ENCODE measurements at regions not wholly inside any gene's neighbourhood (a gene's known extent, or its start where the extent isn't known, plus 50 kb on each side); places are given as distances from the start of the nearest gene placed in this dataset.

- TF ChIP-seq CTCF (IDR thresholded peaks at IDR 0.05), result no peak
- H3K36me3 Mint-ChIP-seq (ENCODE audit: low read depth), result no peaks in the 10 kb centered on the region
- no peak overlapping the region for H3K27ac Mint-ChIP-seq (ENCODE audit: unreplicated experiment)
- H3K27me3 Mint-ChIP-seq (ENCODE audit: low read depth), result peaks cover 3% of the 10 kb centered on the region
- H3K4me3 Mint-ChIP-seq (ENCODE audit: unreplicated experiment), result no peak overlapping the region
- no peaks in the 10 kb centered on the region for H3K4me1 Mint-ChIP-seq (ENCODE audit: low read depth)
- no peak for DNase-seq (ENCODE audit: low spot score)
- H3K9me3 Mint-ChIP-seq (ENCODE audit: low read depth), result peaks cover 3% of the 10 kb centered on the region
These were observed 141.8 kb upstream of the CDC14C start for GRCh38 chr7:48782511-48782910.

- peaks cover 3% of the 10 kb centered on the region for H3K9me3 Mint-ChIP-seq (ENCODE audit: low read depth)
These were observed 137.4 kb upstream of the CDC14C start for GRCh38 chr7:48786951-48787350.

GRCh38 chr7:48803250-48803649, 121.1 kb upstream of the CDC14C start:
- Mint-ChIP-seq H3K4me1 (ENCODE audit: low read depth) (no peaks in the 10 kb centered on the region), H3K27me3 (ENCODE audit: low read depth) (peaks cover 2% of the 10 kb centered on the region), H3K9me3 (ENCODE audit: low read depth) (no peaks in the 10 kb centered on the region), H3K27ac (ENCODE audit: unreplicated experiment) (no peak overlapping the region), H3K36me3 (ENCODE audit: low read depth) (no peaks in the 10 kb centered on the region), H3K4me3 (ENCODE audit: unreplicated experiment) (no peak overlapping the region)
- TF ChIP-seq CTCF (IDR thresholded peaks at IDR 0.05), result no peak
- DNase-seq (ENCODE audit: low spot score), result no peak

More at GRCh38 chr7:48786951-48787350, 137.4 kb upstream of the CDC14C start:
- no peak for DNase-seq (ENCODE audit: low spot score)
- H3K27me3 Mint-ChIP-seq (ENCODE audit: low read depth), result peaks cover 3% of the 10 kb centered on the region
- H3K4me1 Mint-ChIP-seq (ENCODE audit: low read depth), result no peaks in the 10 kb centered on the region
- no peak overlapping the region for H3K27ac Mint-ChIP-seq (ENCODE audit: unreplicated experiment)
- TF ChIP-seq CTCF (IDR thresholded peaks at IDR 0.05), result no peak
- H3K36me3 Mint-ChIP-seq (ENCODE audit: low read depth), result no peaks in the 10 kb centered on the region
- H3K4me3 Mint-ChIP-seq (ENCODE audit: unreplicated experiment), result no peak overlapping the region

GRCh38 chr7:48806731-48807130, 117.6 kb upstream of the CDC14C start:
- TF ChIP-seq CTCF (IDR thresholded peaks at IDR 0.05), result no peak
- H3K27me3 Mint-ChIP-seq (ENCODE audit: low read depth), result peaks cover 9% of the 10 kb centered on the region
- no peaks in the 10 kb centered on the region for H3K9me3 Mint-ChIP-seq (ENCODE audit: low read depth)
- no peak overlapping the region for H3K27ac Mint-ChIP-seq (ENCODE audit: unreplicated experiment)
- no peak overlapping the region for H3K4me3 Mint-ChIP-seq (ENCODE audit: unreplicated experiment)
- no peak for DNase-seq (ENCODE audit: low spot score)
- no peaks in the 10 kb centered on the region for H3K4me1 Mint-ChIP-seq (ENCODE audit: low read depth)
- no peaks in the 10 kb centered on the region for H3K36me3 Mint-ChIP-seq (ENCODE audit: low read depth)

GRCh38 chr7:48811071-48811470, 113.3 kb upstream of the CDC14C start:
- DNase-seq (ENCODE audit: low spot score), result no peak
- Mint-ChIP-seq H3K4me1 (ENCODE audit: low read depth) (no peaks in the 10 kb centered on the region), H3K9me3 (ENCODE audit: low read depth) (no peaks in the 10 kb centered on the region), H3K27ac (ENCODE audit: unreplicated experiment) (no peak overlapping the region), H3K4me3 (ENCODE audit: unreplicated experiment) (no peak overlapping the region), H3K36me3 (ENCODE audit: low read depth) (no peaks in the 10 kb centered on the region), H3K27me3 (ENCODE audit: low read depth) (peaks cover 8% of the 10 kb centered on the region)
- no peak for TF ChIP-seq CTCF (IDR thresholded peaks at IDR 0.05)
